Activated CD4-positive, alpha-beta T cell treated with anti-CD3 and anti-CD28 coated beads, Interleukin-2, amount 10 ng/mL, durations not matched to agents 7 days and 5 days (primary cell): ENCODE measurements at regions not wholly inside any gene's neighbourhood (a gene's known extent, or its start where the extent isn't known, plus 50 kb on each side); places are given as distances from the start of the nearest gene placed in this dataset.
A peak's percentile ranks its signal among the peaks of the same experiment; 100 is the strongest.
"Not testable (repeated sequence)": the region's sequence is repeated elsewhere in the genome, so short reads cannot be mapped to it uniquely, and the experiment has no call there.

Source experiments
- CTCF ChIA-PET: fragments of 350-600 bp; sonication (Branson Sonifier 250); formaldehyde crosslinking; loops from one replicate; lab custom pipeline; 2021; ENCODE audit warnings: antibody characterized with exemption; lab: Charles Lee
- POLR2A ChIA-PET: fragments of 350-600 bp; sonication (Branson Sonifier 250); formaldehyde crosslinking; loops from one replicate; lab custom pipeline; 2021; ENCODE audit warnings: antibody characterized with exemption; lab: Charles Lee
- DNase-seq: peaks from one replicate; pipeline ENCODE4 v3.0.0-alpha.2; 2020
- H3K27ac Mint-ChIP-seq: one replicate; pipeline ENCODE4 v1.8.0; 2021; ENCODE audit warnings: mild to moderate bottlenecking, moderate library complexity, mixed read lengths
- H3K27me3 Mint-ChIP-seq: one replicate; pipeline ENCODE4 v1.8.0; 2021; ENCODE audit warnings: mixed read lengths
- H3K36me3 Mint-ChIP-seq: one replicate; pipeline ENCODE4 v1.8.0; 2021; ENCODE audit warnings: low read depth, mixed read lengths
- H3K4me1 Mint-ChIP-seq: one replicate; pipeline ENCODE4 v1.8.0; 2021; ENCODE audit warnings: mixed read lengths
- H3K4me3 Mint-ChIP-seq: one replicate; pipeline ENCODE4 v1.8.0; 2021; ENCODE audit warnings: mild to moderate bottlenecking, moderate library complexity, mixed read lengths
- H3K9me3 Mint-ChIP-seq: one replicate; pipeline ENCODE4 v1.8.0; 2021; ENCODE audit warnings: mixed read lengths

GRCh38 chr4:119437515-119437914 is 115.6 kb upstream of the FABP2 start:
- H3K4me1 Mint-ChIP-seq, H3K27ac Mint-ChIP-seq, H3K4me3 Mint-ChIP-seq, DNase-seq, CTCF ChIA-PET, H3K27me3 Mint-ChIP-seq, H3K9me3 Mint-ChIP-seq, POLR2A ChIA-PET, H3K36me3 Mint-ChIP-seq: not testable (repeated sequence)

- H3K4me3 Mint-ChIP-seq, DNase-seq, H3K27me3 Mint-ChIP-seq, H3K36me3 Mint-ChIP-seq, POLR2A ChIA-PET, H3K4me1 Mint-ChIP-seq, CTCF ChIA-PET, H3K9me3 Mint-ChIP-seq: not testable (repeated sequence)
- H3K27ac Mint-ChIP-seq, result peak overlapping the region; percentile 46
Observed at GRCh38 chr4:119408561-119409224, 86.8 kb upstream of the FABP2 start.

GRCh38 chr4:119406721-119407460 is 85.0 kb upstream of the FABP2 start:
- H3K27me3 Mint-ChIP-seq, POLR2A ChIA-PET, H3K36me3 Mint-ChIP-seq, H3K9me3 Mint-ChIP-seq, DNase-seq, H3K4me1 Mint-ChIP-seq, H3K4me3 Mint-ChIP-seq, H3K27ac Mint-ChIP-seq, CTCF ChIA-PET: not testable (repeated sequence)

GRCh38 chr4:119406041-119406440 is 84.1 kb upstream of the FABP2 start:
- H3K4me3 Mint-ChIP-seq, H3K27me3 Mint-ChIP-seq, POLR2A ChIA-PET, H3K27ac Mint-ChIP-seq, H3K36me3 Mint-ChIP-seq, H3K4me1 Mint-ChIP-seq, DNase-seq, CTCF ChIA-PET, H3K9me3 Mint-ChIP-seq: not testable (repeated sequence)

GRCh38 chr4:119402322-119403308 is 80.7 kb upstream of the FABP2 start:
- not testable (repeated sequence) for H3K4me1 Mint-ChIP-seq

GRCh38 chr4:119395701-119396100 is 73.8 kb upstream of the FABP2 start:
- DNase-seq, H3K4me1 Mint-ChIP-seq, CTCF ChIA-PET, H3K27ac Mint-ChIP-seq, H3K27me3 Mint-ChIP-seq, POLR2A ChIA-PET, H3K4me3 Mint-ChIP-seq, H3K9me3 Mint-ChIP-seq, H3K36me3 Mint-ChIP-seq: not testable (repeated sequence)

More at GRCh38 chr4:119402322-119403308, 80.7 kb upstream of the FABP2 start:
- DNase-seq, H3K4me3 Mint-ChIP-seq, H3K9me3 Mint-ChIP-seq, H3K36me3 Mint-ChIP-seq, CTCF ChIA-PET, POLR2A ChIA-PET, H3K27me3 Mint-ChIP-seq: not testable (repeated sequence)
- H3K27ac Mint-ChIP-seq, result peak overlapping the region; percentile 25

- H3K9me3 Mint-ChIP-seq, result no peaks in the 10 kb centered on the region
- ChIA-PET CTCF (no interaction called here), POLR2A (no interaction called here)
- no peaks in the 10 kb centered on the region for H3K27me3 Mint-ChIP-seq
- H3K36me3 Mint-ChIP-seq, result no peaks in the 10 kb centered on the region
- no peaks in the 10 kb centered on the region for H3K4me1 Mint-ChIP-seq
- H3K4me3 Mint-ChIP-seq, result no peak overlapping the region
- no peak for DNase-seq
- H3K27ac Mint-ChIP-seq, result no peak overlapping the region
Observed at GRCh38 chr4:119394826-119395225, 72.9 kb upstream of the FABP2 start.

- CTCF ChIA-PET, DNase-seq: not testable (repeated sequence)
Observed at GRCh38 chr4:119388791-119389190, 66.9 kb upstream of the FABP2 start.

GRCh38 chr4:119374616-119375015 is 52.7 kb upstream of the FABP2 start:
- H3K4me3 Mint-ChIP-seq, H3K27me3 Mint-ChIP-seq, H3K36me3 Mint-ChIP-seq, CTCF ChIA-PET, H3K9me3 Mint-ChIP-seq, POLR2A ChIA-PET: not testable (repeated sequence)
- H3K27ac Mint-ChIP-seq, result peak overlapping the region; percentile 70
- H3K4me1 Mint-ChIP-seq, result peaks cover 54% of the 10 kb centered on the region
- peak; percentile 61 for DNase-seq

More at GRCh38 chr4:119388791-119389190, 66.9 kb upstream of the FABP2 start:
- H3K27ac Mint-ChIP-seq, H3K4me3 Mint-ChIP-seq, H3K4me1 Mint-ChIP-seq, H3K9me3 Mint-ChIP-seq, H3K27me3 Mint-ChIP-seq, H3K36me3 Mint-ChIP-seq, POLR2A ChIA-PET: not testable (repeated sequence)

GRCh38 chr4:119372316-119373062 is 50.6 kb upstream of the FABP2 start:
- H3K4me3 Mint-ChIP-seq, DNase-seq, H3K36me3 Mint-ChIP-seq, CTCF ChIA-PET, H3K9me3 Mint-ChIP-seq, H3K27me3 Mint-ChIP-seq, POLR2A ChIA-PET: not testable (repeated sequence)
- Mint-ChIP-seq H3K27ac (peak overlapping the region; percentile 36), H3K4me1 (peaks cover 61% of the 10 kb centered on the region)
